Endothelial cell of umbilical vein (primary cell): ENCODE measurements at regions not wholly inside any gene's neighbourhood (a gene's known extent, or its start where the extent isn't known, plus 50 kb on each side); places are given as distances from the start of the nearest gene placed in this dataset.

Experiments
- BruUV-seq: library from RNA; stranded (reverse); fragments of 400-500 nt; replicated peaks from 2 replicates; lab custom pipeline; 2021; lab: Mats Ljungman, UMichigan
- CTCF ChIA-PET: fragments of 300-600, 350-600 bp; sonication (Branson Sonifier 250); formaldehyde crosslinking; loops from one replicate; lab custom pipeline; 2021; ENCODE audit warnings: antibody characterized with exemption, inconsistent platforms; lab: Charles Lee
- POLR2A ChIA-PET: fragments of 300-600, 350-600 bp; sonication (Branson Sonifier 250); formaldehyde crosslinking; loops from one replicate; lab custom pipeline; 2021; ENCODE audit warnings: antibody characterized with exemption, inconsistent platforms; lab: Charles Lee
- DNase-seq: peaks from one replicate; pipeline ENCODE4 v3.0.0-alpha.2; 2011; ENCODE audit warnings: low read depth, low spot score
- FAIRE-seq: peaks from 2 replicates; lab custom pipeline; 2011; peaks lifted over from hg19 to GRCh38; lab: Jason Lieb, UNC
- H2AFZ ChIP-seq: 2 replicates; pipeline ENCODE4 v1.6.0; 2012; ENCODE audit warnings: low read depth, low read length, control low read depth, inconsistent platforms
- H3K27ac ChIP-seq: 2 replicates; pipeline ENCODE4 v1.5.1; 2011; ENCODE audit warnings: low read depth, mild to moderate bottlenecking, control low read depth, low read length, moderate library complexity; ENCODE audit not compliant: insufficient read depth
- H3K27me3 ChIP-seq, 2 experiments: 2 replicates each; pipeline versions ENCODE4 v1.6.0 to v1.6.1; 2011; ENCODE audit warnings: low read length in 2 of 2, mixed read lengths in 1 of 2; ENCODE audit not compliant: control insufficient read depth in 2 of 2, insufficient read depth in 2 of 2
- H3K36me3 ChIP-seq, 2 experiments: 2 replicates in 1 of 2; 3 replicates in 1 of 2; pipeline ENCODE4 v1.5.1; 2011; ENCODE audit warnings: low read length in 2 of 2, mild to moderate bottlenecking in 1 of 2, moderate library complexity in 1 of 2; ENCODE audit not compliant: control insufficient read depth in 2 of 2, insufficient read depth in 2 of 2; ENCODE audit errors: extremely low read depth in 1 of 2
- H3K4me1 ChIP-seq: 3 replicates; pipeline ENCODE4 v1.5.1; 2011; ENCODE audit warnings: mild to moderate bottlenecking, low read length; ENCODE audit not compliant: control insufficient read depth, insufficient read depth; ENCODE audit errors: extremely low read depth
- H3K4me2 ChIP-seq: 2 replicates; pipeline ENCODE4 v1.6.1; 2011; ENCODE audit warnings: low read length, control low read depth, mixed read lengths; ENCODE audit not compliant: insufficient read depth
- H3K4me3 ChIP-seq, 3 experiments: fragments of 200-600 bp in 1 of 3; sonication (generic), shearing (Covaris generic) in 1 of 3; replicated peaks in 1 of 3; 2 replicates each; pipeline ENCODE4 v1.5.1; 2011 to 2016; ENCODE audit warnings: control low read depth in 3 of 3, low read length in 3 of 3, mild to moderate bottlenecking in 2 of 3, inconsistent platforms in 1 of 3, low read depth in 1 of 3, moderate library complexity in 1 of 3; ENCODE audit not compliant: insufficient read depth in 1 of 3
- H3K79me2 ChIP-seq: 2 replicates; pipeline ENCODE4 v1.6.0; 2012; ENCODE audit warnings: low read length, inconsistent platforms; ENCODE audit not compliant: control insufficient read depth, insufficient read depth
- H3K9ac ChIP-seq: replicated peaks from 2 replicates; pipeline ENCODE3; 2011; ENCODE audit warnings: low read length, control low read depth; ENCODE audit not compliant: insufficient read depth; ENCODE audit errors: extremely low read depth
- H3K9me1 ChIP-seq: replicated peaks from 3 replicates; pipeline ENCODE4 v1.6.0; 2011; ENCODE audit warnings: mild to moderate bottlenecking, low read length; ENCODE audit not compliant: control insufficient read depth, insufficient read depth; ENCODE audit errors: extremely low read depth
- H3K9me3 ChIP-seq: replicated peaks from 2 replicates; pipeline ENCODE4 v1.5.1; 2012; ENCODE audit warnings: low read length, inconsistent platforms; ENCODE audit not compliant: control insufficient read depth, insufficient read depth
- H4K20me1 ChIP-seq: replicated peaks from 2 replicates; pipeline ENCODE3; 2011; ENCODE audit warnings: mild to moderate bottlenecking, low read length; ENCODE audit not compliant: control insufficient read depth, insufficient read depth; ENCODE audit errors: extremely low read depth
- FOS ChIP-seq: IDR thresholded peaks from 2 replicates; pipeline ENCODE4 v1.6.1; 2011; ENCODE audit warnings: mild to moderate bottlenecking, low read length, moderate library complexity, borderline replicate concordance; ENCODE audit not compliant: insufficient read depth
- GATA2 ChIP-seq: IDR thresholded peaks from 2 replicates; pipeline ENCODE4 v1.7.0; 2011; ENCODE audit warnings: low read depth, mild to moderate bottlenecking, moderate library complexity, mixed read lengths, low read length; ENCODE audit not compliant: insufficient read length, insufficient read depth
- JUN ChIP-seq: IDR thresholded peaks from 2 replicates; pipeline ENCODE4 v1.6.1; 2011; ENCODE audit warnings: borderline replicate concordance, low read depth; ENCODE audit not compliant: insufficient read length, insufficient read depth
- POLR2AphosphoS5 ChIP-seq: IDR thresholded peaks from 2 replicates; pipeline ENCODE4 v1.6.1; 2012; ENCODE audit warnings: low read depth, mild to moderate bottlenecking, control low read depth, low read length, moderate library complexity; ENCODE audit not compliant: insufficient read depth
- dilution Hi-C: fragments of 300-500 bp; cut with MboI; formaldehyde crosslinking; loops from one replicate; pipeline ENCODE4 v1.15.0; 2019; ENCODE audit warnings: low sequenced_read_pairs; ENCODE audit not compliant: extremely low pct_ligation_motif_present
- intact Hi-C: fragments of 100-400 bp; cut with micrococcal nuclease; formaldehyde crosslinking; loops from one replicate; pipeline ENCODE4 v1.10.0; 2022
- TF ChIP-seq, protein P1 (sequence below): IDR thresholded peaks from 2 replicates; pipeline ENCODE4 v1.6.1; 2011; ENCODE audit not compliant: insufficient read depth, insufficient read length
- TF ChIP-seq, protein P2 (sequence below), 2 donors: IDR thresholded peaks; 1 replicate in 1 of 2; 2 replicates in 1 of 2; pipeline ENCODE4 v1.5.1; 2011; ENCODE audit warnings: low read length in 2 of 2, mild to moderate bottlenecking in 2 of 2, moderate library complexity in 2 of 2, control low read depth in 1 of 2, inconsistent platforms in 1 of 2, low read depth in 1 of 2; ENCODE audit not compliant: insufficient read depth in 1 of 2; ENCODE audit errors: extremely low read depth in 1 of 2

GRCh38 chr2:19439081-19439480, 80.7 kb upstream of the OSR1 start:
- H3K9ac ChIP-seq: no peak overlapping the region
- no peak for FAIRE-seq
- dilution Hi-C loops: no loop called here
- H2AFZ ChIP-seq: no peak overlapping the region
- H3K27ac ChIP-seq: no peak overlapping the region
- intact Hi-C loops: no loop called here
- no peaks in the 10 kb centered on the region for H3K4me1 ChIP-seq
- H3K4me3 ChIP-seq: no peak overlapping the region
- no peaks in the 10 kb centered on the region for H3K27me3 ChIP-seq
- DNase-seq: no peak
- H3K9me1 ChIP-seq: no peaks in the 10 kb centered on the region
- no peaks in the 10 kb centered on the region for H3K79me2 ChIP-seq
- ChIA-PET CTCF (no interaction called here), POLR2A (no interaction called here)
- no TSS peak for BruUV-seq
- no peak overlapping the region for H3K4me2 ChIP-seq
- H4K20me1 ChIP-seq: no peaks in the 10 kb centered on the region
- H3K9me3 ChIP-seq: no peaks in the 10 kb centered on the region
- H3K36me3 ChIP-seq: no peaks in the 10 kb centered on the region
- no peak for TF ChIP-seq JUN
- TF ChIP-seq FOS: no peak
- no peak for TF ChIP-seq GATA2
- no peak for TF ChIP-seq POLR2AphosphoS5
- TF ChIP-seq, protein P1, sequence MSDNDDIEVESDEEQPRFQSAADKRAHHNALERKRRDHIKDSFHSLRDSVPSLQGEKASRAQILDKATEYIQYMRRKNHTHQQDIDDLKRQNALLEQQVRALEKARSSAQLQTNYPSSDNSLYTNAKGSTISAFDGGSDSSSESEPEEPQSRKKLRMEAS: no peak
- TF ChIP-seq, protein P2, sequence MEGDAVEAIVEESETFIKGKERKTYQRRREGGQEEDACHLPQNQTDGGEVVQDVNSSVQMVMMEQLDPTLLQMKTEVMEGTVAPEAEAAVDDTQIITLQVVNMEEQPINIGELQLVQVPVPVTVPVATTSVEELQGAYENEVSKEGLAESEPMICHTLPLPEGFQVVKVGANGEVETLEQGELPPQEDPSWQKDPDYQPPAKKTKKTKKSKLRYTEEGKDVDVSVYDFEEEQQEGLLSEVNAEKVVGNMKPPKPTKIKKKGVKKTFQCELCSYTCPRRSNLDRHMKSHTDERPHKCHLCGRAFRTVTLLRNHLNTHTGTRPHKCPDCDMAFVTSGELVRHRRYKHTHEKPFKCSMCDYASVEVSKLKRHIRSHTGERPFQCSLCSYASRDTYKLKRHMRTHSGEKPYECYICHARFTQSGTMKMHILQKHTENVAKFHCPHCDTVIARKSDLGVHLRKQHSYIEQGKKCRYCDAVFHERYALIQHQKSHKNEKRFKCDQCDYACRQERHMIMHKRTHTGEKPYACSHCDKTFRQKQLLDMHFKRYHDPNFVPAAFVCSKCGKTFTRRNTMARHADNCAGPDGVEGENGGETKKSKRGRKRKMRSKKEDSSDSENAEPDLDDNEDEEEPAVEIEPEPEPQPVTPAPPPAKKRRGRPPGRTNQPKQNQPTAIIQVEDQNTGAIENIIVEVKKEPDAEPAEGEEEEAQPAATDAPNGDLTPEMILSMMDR (IDR thresholded peaks at IDR 0.05; ENCODE audit: extremely low read depth in 1 of 2, insufficient read depth in 1 of 2, low read depth in 1 of 2, low read length in 2 of 2): no peak
